Fibroblast of lung (primary cell): ENCODE measurements at regions not wholly inside any gene's neighbourhood (a gene's known extent, or its start where the extent isn't known, plus 50 kb on each side); places are given as distances from the start of the nearest gene placed in this dataset.

Source experiments
- CTCF ChIP-seq, 2 donors: IDR thresholded peaks in 1 of 2; conservative IDR thresholded peaks in 1 of 2; 1 replicate in 1 of 2; 2 replicates in 1 of 2; pipeline ENCODE4 v1.5.1; 2011 to 2012; ENCODE audit warnings: low read length in 2 of 2, control low read depth in 1 of 2, inconsistent platforms in 1 of 2, low read depth in 1 of 2, mild to moderate bottlenecking in 1 of 2
- EZH2 ChIP-seq: IDR thresholded peaks from 2 replicates; pipeline ENCODE4 v1.5.1; 2012; ENCODE audit warnings: low read length, control low read depth, mild to moderate bottlenecking; ENCODE audit errors: missing control alignments

- TF ChIP-seq CTCF (conservative IDR thresholded peaks at IDR 0.05 in 1 of 2, IDR thresholded peaks at IDR 0.05 in 1 of 2; ENCODE audit: low read depth in 1 of 2, low read length in 2 of 2): no peak
- TF ChIP-seq EZH2: no peak
Observed at GRCh38 chr1:65039508-65039907, 73.2 kb upstream of the JAK1 start.
